Mucosa of descending colon (tissue), 3 donors: ENCODE measurements at regions not wholly inside any gene's neighbourhood (a gene's known extent, or its start where the extent isn't known, plus 50 kb on each side); places are given as distances from the start of the nearest gene placed in this dataset.

Experiments
- ATAC-seq: fragments of 200-7000 bp; cut with Tn5 transposase; one replicate; pipeline ENCODE4 v1.9.1; 2020; ENCODE audit warnings: mild to moderate bottlenecking, moderate library complexity
- DNase-seq, 3 donors: peaks; one replicate each; pipeline ENCODE4 v3.0.0-alpha.2; 2020
- H3K36me3 ChIP-seq: fragments of 200-600 bp; one replicate; pipeline ENCODE4 v1.8.0; 2021; ENCODE audit warnings: low read depth, mild to moderate bottlenecking
- H3K4me1 ChIP-seq: fragments of 200-600 bp; one replicate; pipeline ENCODE4 v1.8.0; 2021; ENCODE audit warnings: low read depth, mild to moderate bottlenecking
- H3K4me3 ChIP-seq: fragments of 200-600 bp; one replicate; pipeline ENCODE4 v1.8.0; 2021; ENCODE audit warnings: mild to moderate bottlenecking
- H3K9me3 ChIP-seq: fragments of 200-600 bp; one replicate; pipeline ENCODE4 v1.8.0; 2021; ENCODE audit warnings: mild to moderate bottlenecking
- intact Hi-C, 2 donors: fragments of 100-400 bp; cut with DNase I in 1 of 2; cut with micrococcal nuclease in 1 of 2; formaldehyde crosslinking; loops; one replicate each; pipeline versions ENCODE4 v1.11.0 to v1.11.1; 2022; cut with DNase I, micrococcal nuclease
- TF ChIP-seq, protein P1 (sequence below): fragments of 200-600 bp; IDR thresholded peaks from one replicate; pipeline ENCODE4 v1.8.0; 2022; ENCODE audit warnings: antibody characterized with exemption, mild to moderate bottlenecking
- donor health status: DM: no; HTN: no; CAD: no; lungs with moderate emphysema.
- donor health status: DM: no; HTN: no; CAD: no.
- donor health status: DM: no; HTN: yes; CAD: no.

DNA sequence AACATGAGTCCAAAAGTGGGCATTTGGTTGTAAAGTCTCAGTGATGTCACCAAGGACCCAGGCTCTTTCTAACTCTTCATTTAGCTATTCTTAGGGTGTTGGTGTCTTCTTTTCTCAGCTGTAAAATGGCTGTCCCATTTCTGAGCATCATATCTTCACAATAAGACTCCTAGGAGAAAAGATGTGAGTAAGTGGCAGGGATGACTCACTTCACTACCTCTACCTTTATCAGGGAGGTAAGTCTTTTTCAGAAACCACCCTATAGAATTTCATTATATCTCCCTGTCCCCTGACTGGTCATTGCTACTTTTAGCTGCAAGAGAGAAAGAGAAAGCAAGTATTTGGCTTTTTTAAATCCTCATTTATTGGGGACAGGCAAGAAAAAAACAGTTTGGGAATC is 300.2 kb upstream of the RBMS3 start:
- no peaks in the 10 kb centered on the region for H3K4me1 ChIP-seq
- no peaks in the 10 kb centered on the region for H3K36me3 ChIP-seq
- DNase-seq (no peak), ATAC-seq (no peak)
- no peaks in the 10 kb centered on the region for H3K9me3 ChIP-seq
- TF ChIP-seq, protein P1, sequence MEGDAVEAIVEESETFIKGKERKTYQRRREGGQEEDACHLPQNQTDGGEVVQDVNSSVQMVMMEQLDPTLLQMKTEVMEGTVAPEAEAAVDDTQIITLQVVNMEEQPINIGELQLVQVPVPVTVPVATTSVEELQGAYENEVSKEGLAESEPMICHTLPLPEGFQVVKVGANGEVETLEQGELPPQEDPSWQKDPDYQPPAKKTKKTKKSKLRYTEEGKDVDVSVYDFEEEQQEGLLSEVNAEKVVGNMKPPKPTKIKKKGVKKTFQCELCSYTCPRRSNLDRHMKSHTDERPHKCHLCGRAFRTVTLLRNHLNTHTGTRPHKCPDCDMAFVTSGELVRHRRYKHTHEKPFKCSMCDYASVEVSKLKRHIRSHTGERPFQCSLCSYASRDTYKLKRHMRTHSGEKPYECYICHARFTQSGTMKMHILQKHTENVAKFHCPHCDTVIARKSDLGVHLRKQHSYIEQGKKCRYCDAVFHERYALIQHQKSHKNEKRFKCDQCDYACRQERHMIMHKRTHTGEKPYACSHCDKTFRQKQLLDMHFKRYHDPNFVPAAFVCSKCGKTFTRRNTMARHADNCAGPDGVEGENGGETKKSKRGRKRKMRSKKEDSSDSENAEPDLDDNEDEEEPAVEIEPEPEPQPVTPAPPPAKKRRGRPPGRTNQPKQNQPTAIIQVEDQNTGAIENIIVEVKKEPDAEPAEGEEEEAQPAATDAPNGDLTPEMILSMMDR: no peak
- no peak overlapping the region for H3K4me3 ChIP-seq
- intact Hi-C loops: no loop called here

DNA sequence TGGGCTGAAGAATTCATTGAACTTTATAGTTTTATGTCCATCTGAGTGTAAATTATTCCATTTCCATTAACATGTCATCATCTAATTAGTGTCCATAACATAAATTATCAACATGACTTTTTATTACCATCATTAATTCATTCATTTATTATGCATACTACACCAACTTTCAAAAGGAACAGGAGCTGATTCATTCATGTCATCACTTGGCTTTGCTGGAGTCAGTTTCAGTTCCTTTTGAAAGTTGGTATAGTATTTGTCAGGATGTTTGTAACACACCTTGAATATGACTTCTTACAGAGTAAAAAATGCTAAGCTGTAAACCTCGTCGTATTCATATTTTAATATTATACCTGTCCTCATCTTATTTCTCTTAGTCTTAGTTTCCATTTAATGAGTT is 298.0 kb upstream of the RBMS3 start:
- no peak for ATAC-seq
- no peaks in the 10 kb centered on the region for H3K9me3 ChIP-seq

DNA sequence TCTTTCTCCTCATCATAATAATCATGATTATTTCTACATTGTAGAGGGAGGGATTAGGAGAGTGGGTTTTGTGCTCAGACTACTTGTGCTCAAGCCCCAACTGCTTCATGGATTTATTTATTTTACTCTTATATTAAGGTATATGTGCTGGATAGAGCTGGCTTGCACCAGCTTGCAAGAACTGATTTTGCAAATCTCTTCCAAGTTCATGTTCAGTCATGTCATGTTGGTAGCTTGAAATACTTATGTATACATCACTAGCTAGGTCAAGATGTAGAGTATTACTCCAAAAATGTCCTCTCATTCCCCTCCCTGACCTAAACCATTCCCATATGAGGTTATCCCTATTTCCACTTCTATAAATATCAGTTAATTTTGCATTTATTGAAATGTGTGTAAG is 293.9 kb upstream of the RBMS3 start:
- ATAC-seq: no peak
- DNase-seq: no peak
- Histone ChIP-seq H3K4me3 (no peak overlapping the region), H3K9me3 (no peaks in the 10 kb centered on the region), H3K4me1 (no peaks in the 10 kb centered on the region), H3K36me3 (no peaks in the 10 kb centered on the region)
- TF ChIP-seq, protein P1: no peak
- intact Hi-C loops: no loop called here

More for the DNA sequence above, 298.0 kb upstream of the RBMS3 start:
- Histone ChIP-seq H3K36me3 (no peaks in the 10 kb centered on the region), H3K4me1 (no peaks in the 10 kb centered on the region), H3K4me3 (no peak overlapping the region)
- intact Hi-C loops: no loop called here
- TF ChIP-seq, protein P1: no peak
- no peak for DNase-seq

DNA sequence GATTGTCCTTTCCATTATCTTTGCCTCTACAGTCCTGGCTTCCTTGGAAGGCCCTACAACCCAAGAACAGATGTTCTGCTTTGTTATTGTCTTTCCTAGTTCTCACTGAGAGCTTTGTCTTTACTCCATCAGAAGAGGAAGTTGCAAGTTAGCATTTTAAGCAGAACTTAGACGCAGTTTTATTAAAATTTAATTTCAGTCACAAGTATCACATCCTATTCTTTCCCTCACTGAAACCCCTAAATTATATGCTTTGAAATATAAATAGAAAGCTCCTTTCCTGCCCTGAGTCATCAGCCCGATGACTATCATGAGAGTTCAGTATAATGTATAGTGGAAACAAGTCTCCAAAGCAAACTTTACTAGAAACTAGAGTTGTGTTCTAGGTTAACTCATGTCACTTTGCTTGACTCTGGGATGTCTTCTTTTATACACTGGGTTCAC is 291.2 kb upstream of the RBMS3 start:
- no peak for ATAC-seq
- no peaks in the 10 kb centered on the region for H3K36me3 ChIP-seq
- DNase-seq: no peak
- intact Hi-C loops: no loop called here
- H3K4me1 ChIP-seq: no peaks in the 10 kb centered on the region
- no peak overlapping the region for H3K4me3 ChIP-seq
- H3K9me3 ChIP-seq: no peaks in the 10 kb centered on the region
- TF ChIP-seq, protein P1: no peak

DNA sequence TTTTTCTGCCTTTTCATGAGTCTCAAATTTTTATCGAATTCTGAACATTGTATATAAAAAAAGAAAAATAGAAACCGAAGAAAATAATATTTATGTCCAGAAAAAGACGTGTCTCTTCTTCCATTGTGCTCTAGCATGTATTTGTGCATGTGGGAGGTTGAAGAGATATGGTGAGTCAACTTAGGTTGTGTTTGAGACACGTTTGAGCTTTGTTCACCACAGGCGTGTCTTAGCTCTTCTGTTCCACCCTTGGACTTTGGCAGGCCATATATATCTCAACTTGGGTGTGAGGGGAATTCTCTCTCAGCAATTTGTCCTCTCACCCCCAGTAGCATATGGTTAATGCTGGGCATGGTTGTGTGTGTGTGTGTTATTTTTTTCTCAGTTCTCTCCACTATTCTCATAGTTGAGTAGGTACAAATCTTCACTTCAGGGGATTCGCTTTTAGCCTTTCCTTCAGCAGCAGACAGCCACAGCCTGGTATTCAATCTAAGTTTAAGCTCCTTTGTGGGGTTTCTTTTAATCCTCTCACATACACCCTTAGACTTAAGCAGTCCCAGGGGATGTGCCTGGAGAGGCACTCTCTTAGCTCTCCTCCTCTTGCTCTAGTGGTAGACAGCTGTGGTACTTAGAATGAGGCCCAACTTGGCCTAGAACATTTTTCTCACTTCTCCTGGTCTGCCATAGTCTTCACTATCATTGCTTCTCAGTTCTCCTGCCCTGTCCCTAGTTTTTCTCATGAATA is 286.5 kb upstream of the RBMS3 start:
- no peaks in the 10 kb centered on the region for H3K4me1 ChIP-seq
- intact Hi-C loops: no loop called here
- TF ChIP-seq, protein P1: no peak
- H3K4me3 ChIP-seq: no peak overlapping the region
- no peaks in the 10 kb centered on the region for H3K9me3 ChIP-seq
- DNase-seq: no peak
- ATAC-seq: no peak
- no peaks in the 10 kb centered on the region for H3K36me3 ChIP-seq
